Transverse colon (tissue), 4 donors: ENCODE measurements at regions not wholly inside any gene's neighbourhood (a gene's known extent, or its start where the extent isn't known, plus 50 kb on each side); places are given as distances from the start of the nearest gene placed in this dataset.

Source experiments
- DNase-seq: peaks from one replicate; pipeline ENCODE4 v3.0.0-alpha.2; 2019
- H3K27ac ChIP-seq, 4 donors: fragments of 200-600 bp; sonication (generic); 2 replicates each; pipeline ENCODE4 v1.5.1; 2016 to 2018; ENCODE audit warnings: inconsistent platforms in 4 of 4
- H3K27me3 ChIP-seq: fragments of 200-600 bp; sonication (generic); 2 replicates; pipeline ENCODE4 v1.5.1; 2017; ENCODE audit warnings: inconsistent platforms
- H3K36me3 ChIP-seq, 4 donors: fragments of 200-600 bp; sonication (generic); 2 replicates each; pipeline ENCODE4 v1.5.1; 2017 to 2019; ENCODE audit warnings: inconsistent platforms in 4 of 4
- H3K4me1 ChIP-seq, 4 donors: fragments of 200-600 bp; sonication (generic); 2 replicates each; pipeline ENCODE4 v1.5.1; 2017 to 2020; ENCODE audit warnings: inconsistent platforms in 4 of 4
- H3K4me3 ChIP-seq, 4 donors: fragments of 200-600 bp; sonication (generic); 1 replicate in 1 of 4; 2 replicates in 3 of 4; pipeline versions ENCODE4 v1.5.1 to v1.6.1; 2017 to 2019; ENCODE audit warnings: inconsistent platforms in 4 of 4
- H3K9me3 ChIP-seq, 2 donors: fragments of 200-600 bp; sonication (generic); 2 replicates each; pipeline ENCODE4 v1.5.1; 2017 to 2019; ENCODE audit warnings: inconsistent platforms in 2 of 2
- CTCF ChIP-seq, 5 experiments: fragments of 200-600 bp in 3 of 5; fragments of 450-650 bp in 2 of 5; sonication (generic) in 3 of 5; IDR thresholded peaks; 1 replicate in 2 of 5; 2 replicates in 3 of 5; pipeline ENCODE4 v1.5.1; 2016 to 2017; ENCODE audit warnings: antibody characterized with exemption in 5 of 5, inconsistent platforms in 3 of 5, mild to moderate bottlenecking in 2 of 5, moderate library complexity in 1 of 5
- EP300 ChIP-seq: sonication (generic); formaldehyde crosslinking; IDR thresholded peaks from one replicate; pipeline ENCODE4 v1.6.1; 2017; ENCODE audit warnings: antibody characterized with exemption, low read depth
- POLR2A ChIP-seq: fragments of 450-650 bp; IDR thresholded peaks from one replicate; pipeline ENCODE4 v1.6.1; 2016; ENCODE audit warnings: antibody characterized with exemption, mild to moderate bottlenecking, moderate library complexity
- POLR2AphosphoS5 ChIP-seq, 3 donors: sonication (generic); formaldehyde crosslinking; IDR thresholded peaks; one replicate each; pipeline ENCODE4 v1.6.1; 2016; ENCODE audit warnings: antibody characterized with exemption in 3 of 3
- WGBS, 2 donors: methylation state at CpG; one replicate each; pipeline ENCODE4 v1.1.5; 2018; ENCODE audit warnings: low coverage in 1 of 2; 5-methylcytosine and 5-hydroxymethylcytosine counted together
- in situ Hi-C, 4 donors: fragments of 200-750 bp; cut with MboI; loops; one replicate each; pipeline versions ENCODE4 v1.15.0 to v1.15.1; 2017; ENCODE audit warnings: low sequenced_read_pairs in 3 of 4, low pct_ligation_motif_present in 1 of 4, low pct_unique_long_range_greater_than_20kb in 1 of 4
- intact Hi-C: fragments of 100-400 bp; cut with DNase I; formaldehyde crosslinking; loops from one replicate; pipeline ENCODE4 v1.15.1; 2023; ENCODE audit warnings: low total_unique reads

- DNase-seq, result peak; percentile 18
- H3K4me1 ChIP-seq, result peaks cover 0 to 18% (median 6%) of the 10 kb centered on the region in 4 donors
- 70 to 77% methylated on average over 6 to 7 of the region's 7 CpGs for WGBS, 2 donors
- TF ChIP-seq EP300 (no peak), CTCF (IDR thresholded peaks at IDR 0.05) (no peak), POLR2AphosphoS5 (IDR thresholded peaks at IDR 0.05) (no peak), POLR2A (no peak)
- in situ Hi-C loops, result no loop called here
- no peaks in the 10 kb centered on the region for H3K36me3 ChIP-seq
- H3K4me3 ChIP-seq, result no peak overlapping the region
- H3K27me3 ChIP-seq, result no peaks in the 10 kb centered on the region
- peak overlapping the region; percentile 42 to 67 (median 54) for H3K27ac ChIP-seq
- H3K9me3 ChIP-seq, result no peaks in the 10 kb centered on the region
- intact Hi-C loops, result no loop called here
These were observed 63.7 kb downstream of the NAV1 start for GRCh38 chr1:201602413-201603265.

- Histone ChIP-seq H3K27me3 (no peaks in the 10 kb centered on the region), H3K27ac (peak overlapping the region in 3 of 4 donors; percentile 42 to 67 (median 58)), H3K4me1 (peaks cover 0 to 17% (median 6%) of the 10 kb centered on the region in 4 donors), H3K36me3 (no peaks in the 10 kb centered on the region), H3K9me3 (no peaks in the 10 kb centered on the region), H3K4me3 (no peak overlapping the region)
- WGBS, 2 donors, result 53 to 68% methylated on average over 6 to 8 of the region's 8 CpGs
- in situ Hi-C loops, result no loop called here
- no peak for TF ChIP-seq CTCF (IDR thresholded peaks at IDR 0.05)
- TF ChIP-seq POLR2A, result no peak
- TF ChIP-seq POLR2AphosphoS5 (IDR thresholded peaks at IDR 0.05), result no peak
- TF ChIP-seq EP300, result no peak
- DNase-seq, result no peak
- intact Hi-C loops, result no loop called here
These were observed 64.8 kb downstream of the NAV1 start for GRCh38 chr1:201603613-201604232.

DNA sequence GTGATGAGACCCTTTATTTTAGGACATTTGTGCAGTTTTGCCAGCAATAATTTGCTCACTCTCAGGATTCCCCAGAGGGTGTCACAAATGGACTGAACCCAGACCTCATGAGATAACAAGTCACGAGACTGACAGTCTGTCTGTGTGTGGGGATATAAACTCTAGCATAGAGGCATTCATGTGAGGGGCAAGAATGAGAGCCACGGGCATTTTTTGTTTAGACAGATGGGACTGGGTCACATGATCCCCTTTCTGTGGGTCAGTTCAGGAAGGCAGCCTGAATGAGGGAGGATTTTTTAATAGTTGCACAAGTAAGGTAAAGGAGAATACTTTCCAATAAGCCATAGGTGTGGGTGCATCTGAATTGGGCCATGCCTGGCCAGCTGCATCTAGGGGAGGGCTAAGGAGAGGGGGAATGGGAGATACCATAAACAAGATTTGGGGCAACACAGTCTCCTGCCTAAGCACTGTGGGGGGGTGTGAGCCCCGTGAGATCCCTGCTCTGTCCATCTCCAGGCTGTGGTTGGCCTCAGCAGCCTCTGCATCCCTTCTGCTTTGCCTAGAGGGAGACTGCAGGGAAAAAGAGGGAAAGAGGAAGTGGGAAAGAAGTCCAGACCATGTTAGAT lies 66.6 kb downstream of the NAV1 start:
- Histone ChIP-seq H3K27ac (peak overlapping the region in 2 of 4 donors; percentile 18 to 36), H3K36me3 (no peaks in the 10 kb centered on the region), H3K4me1 (peaks cover 0 to 16% (median 4%) of the 10 kb centered on the region in 4 donors), H3K4me3 (no peak overlapping the region), H3K27me3 (no peaks in the 10 kb centered on the region), H3K9me3 (no peaks in the 10 kb centered on the region)
- no peak for DNase-seq
- intact Hi-C loops, result no loop called here
- in situ Hi-C loops, result no loop called here
- no peak for TF ChIP-seq CTCF (IDR thresholded peaks at IDR 0.05)
- no peak for TF ChIP-seq POLR2AphosphoS5 (IDR thresholded peaks at IDR 0.05)
- no peak for TF ChIP-seq POLR2A
- no peak for TF ChIP-seq EP300
- 38 to 44% methylated on average over 2 to 3 of the region's 3 CpGs for WGBS, 2 donors

DNA sequence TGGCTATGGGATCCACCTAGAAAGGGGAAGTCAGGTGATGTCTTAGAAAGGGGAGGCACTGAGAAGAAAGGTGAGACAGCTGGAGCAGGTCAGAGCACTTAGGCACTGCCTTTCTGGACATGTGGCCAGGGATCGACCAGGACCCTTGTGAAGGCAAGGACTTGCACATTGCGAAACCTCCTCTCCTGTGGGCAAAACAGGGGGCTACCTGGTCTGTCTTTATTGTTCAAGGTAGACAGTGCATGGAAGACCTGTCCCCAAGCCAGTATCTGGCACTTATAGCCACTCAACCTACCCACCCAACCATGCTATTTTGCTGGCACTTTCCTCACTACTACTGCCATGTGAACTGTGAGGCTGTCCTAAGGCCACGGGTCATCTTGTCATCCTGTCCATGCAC lies 67.2 kb downstream of the NAV1 start:
- no peak overlapping the region for H3K4me3 ChIP-seq
- H3K4me1 ChIP-seq, result peaks cover 0 to 16% (median 4%) of the 10 kb centered on the region in 4 donors
- no peak for DNase-seq
- in situ Hi-C loops (no loop called here), intact Hi-C loops (no loop called here)
- H3K9me3 ChIP-seq, result no peaks in the 10 kb centered on the region
- TF ChIP-seq CTCF (IDR thresholded peaks at IDR 0.05) (no peak), EP300 (no peak), POLR2A (no peak), POLR2AphosphoS5 (IDR thresholded peaks at IDR 0.05) (no peak)
- H3K27ac ChIP-seq, result peak overlapping the region in 2 of 4 donors; percentile 11 to 36
- no peaks in the 10 kb centered on the region for H3K36me3 ChIP-seq
- no peaks in the 10 kb centered on the region for H3K27me3 ChIP-seq
- 92 to 100% methylated on average over 1 to 3 of the region's 3 CpGs for WGBS, 2 donors
